ELF-1 (cell line): ENCODE measurements at regions not wholly inside any gene's neighbourhood (a gene's known extent, or its start where the extent isn't known, plus 50 kb on each side); places are given as distances from the start of the nearest gene placed in this dataset.
"Not testable (repeated sequence)": the region's sequence is repeated elsewhere in the genome, so short reads cannot be mapped to it uniquely, and the experiment has no call there.

Source experiments
- DNase-seq: peaks from one replicate; pipeline ENCODE4 v3.0.0-alpha.2; 2016; ENCODE audit warnings: low read depth, low spot score

- peak; percentile 61 for DNase-seq
Measured at GRCh38 chr4:154982187-154983047, 201.3 kb downstream of the RBM46 start.

GRCh38 chr4:154983714-154984113 lies 202.6 kb downstream of the RBM46 start:
- no peak for DNase-seq

GRCh38 chr4:154984148-154984547 lies 203.1 kb downstream of the RBM46 start:
- DNase-seq, result no peak

GRCh38 chr4:154984616-154985015 lies 203.5 kb downstream of the RBM46 start:
- DNase-seq, result no peak

GRCh38 chr4:154985673-154986072 lies 204.6 kb downstream of the RBM46 start:
- no peak for DNase-seq

- no peak for DNase-seq
Measured at GRCh38 chr4:154988511-154988910, 207.4 kb downstream of the RBM46 start.

- no peak for DNase-seq
Measured at GRCh38 chr4:154989511-154989910, 208.4 kb downstream of the RBM46 start.

GRCh38 chr4:154997866-154998265 lies 210.6 kb upstream of the NPY2R start:
- DNase-seq, result not testable (repeated sequence)

GRCh38 chr4:154998284-154998683 lies 210.2 kb upstream of the NPY2R start:
- DNase-seq, result no peak

GRCh38 chr4:154998773-154999172 lies 209.7 kb upstream of the NPY2R start:
- no peak for DNase-seq

GRCh38 chr4:154999950-155000578 lies 208.4 kb upstream of the NPY2R start:
- no peak for DNase-seq

GRCh38 chr4:155001251-155001650 lies 207.2 kb upstream of the NPY2R start:
- no peak for DNase-seq

GRCh38 chr4:155005395-155006090 lies 202.9 kb upstream of the NPY2R start:
- no peak for DNase-seq

- DNase-seq, result no peak
Measured at GRCh38 chr4:155007660-155008176, 200.7 kb upstream of the NPY2R start.

- no peak for DNase-seq
Measured at GRCh38 chr4:155008389-155008788, 200.0 kb upstream of the NPY2R start.

- no peak for DNase-seq
Measured at GRCh38 chr4:155009288-155009687, 199.1 kb upstream of the NPY2R start.

- no peak for DNase-seq
Measured at GRCh38 chr4:155010376-155010775, 198.1 kb upstream of the NPY2R start.

GRCh38 chr4:155011163-155011780 lies 197.2 kb upstream of the NPY2R start:
- no peak for DNase-seq

- no peak for DNase-seq
Measured at GRCh38 chr4:155012469-155012868, 196.0 kb upstream of the NPY2R start.

- DNase-seq, result no peak
Measured at GRCh38 chr4:155017426-155017825, 191.0 kb upstream of the NPY2R start.

- peak; percentile 74 for DNase-seq
Measured at GRCh38 chr4:155025762-155026457, 182.5 kb upstream of the NPY2R start.
